GM21737 (cell line): ENCODE measurements at regions not wholly inside any gene's neighbourhood (a gene's known extent, or its start where the extent isn't known, plus 50 kb on each side); places are given as distances from the start of the nearest gene placed in this dataset.

ENCODE experiments used
- ATAC-seq: cut with Tn5 transposase; IDR thresholded peaks from one replicate; pipeline ENCODE4 v1.9.1; 2021; ENCODE audit warnings: mild to moderate bottlenecking, moderate library complexity; ENCODE audit not compliant: unreplicated experiment

- ATAC-seq = no peak
These were observed 394.5 kb downstream of the ICE1 start for GRCh38 chr5:5816960-5817359.

GRCh38 chr5:5813441-5813840 is 391.0 kb downstream of the ICE1 start:
- no peak for ATAC-seq

GRCh38 chr5:5810461-5810860 is 388.0 kb downstream of the ICE1 start:
- ATAC-seq = no peak

GRCh38 chr5:5805916-5806315 is 383.4 kb downstream of the ICE1 start:
- ATAC-seq = no peak

GRCh38 chr5:5804478-5805233 is 382.2 kb downstream of the ICE1 start:
- no peak for ATAC-seq

- no peak for ATAC-seq
These were observed 378.6 kb downstream of the ICE1 start for GRCh38 chr5:5800801-5801761.

GRCh38 chr5:5799826-5800225 is 377.3 kb downstream of the ICE1 start:
- no peak for ATAC-seq

- no peak for ATAC-seq
These were observed 376.8 kb downstream of the ICE1 start for GRCh38 chr5:5799229-5799628.

- ATAC-seq = no peak
These were observed 376.0 kb downstream of the ICE1 start for GRCh38 chr5:5798462-5798861.

- no peak for ATAC-seq
These were observed 375.6 kb downstream of the ICE1 start for GRCh38 chr5:5798041-5798440.

GRCh38 chr5:5795074-5795771 is 372.7 kb downstream of the ICE1 start:
- no peak for ATAC-seq

- no peak for ATAC-seq
These were observed 371.7 kb downstream of the ICE1 start for GRCh38 chr5:5794118-5794560.

GRCh38 chr5:5793242-5794117 is 371.0 kb downstream of the ICE1 start:
- no peak for ATAC-seq

GRCh38 chr5:5792106-5792505 is 369.6 kb downstream of the ICE1 start:
- ATAC-seq = no peak

GRCh38 chr5:5788793-5789192 is 366.3 kb downstream of the ICE1 start:
- ATAC-seq = no peak

- ATAC-seq = no peak
These were observed 364.9 kb downstream of the ICE1 start for GRCh38 chr5:5787373-5787772.

- no peak for ATAC-seq
These were observed 361.6 kb downstream of the ICE1 start for GRCh38 chr5:5784101-5784500.

- no peak for ATAC-seq
These were observed 360.5 kb downstream of the ICE1 start for GRCh38 chr5:5783021-5783420.

- ATAC-seq = no peak
These were observed 359.9 kb downstream of the ICE1 start for GRCh38 chr5:5782402-5782801.

- no peak for ATAC-seq
These were observed 358.9 kb downstream of the ICE1 start for GRCh38 chr5:5781335-5781734.
